GM18867 (cell line): ENCODE measurements at regions not wholly inside any gene's neighbourhood (a gene's known extent, or its start where the extent isn't known, plus 50 kb on each side); places are given as distances from the start of the nearest gene placed in this dataset.

Source experiments
- ATAC-seq: cut with Tn5 transposase; IDR thresholded peaks from one replicate; pipeline ENCODE4 v1.9.1; 2021; ENCODE audit warnings: mild to moderate bottlenecking, moderate library complexity; ENCODE audit not compliant: unreplicated experiment

- ATAC-seq, result no peak
Observed at GRCh38 chr11:80517701-80518100, 1076.9 kb upstream of the TENM4 start.

GRCh38 chr11:80515097-80515496, 1074.3 kb upstream of the TENM4 start:
- ATAC-seq, result peak; percentile 85

GRCh38 chr11:80512491-80512890, 1071.7 kb upstream of the TENM4 start:
- no peak for ATAC-seq

GRCh38 chr11:80505771-80506170, 1064.9 kb upstream of the TENM4 start:
- ATAC-seq, result no peak

- no peak for ATAC-seq
Observed at GRCh38 chr11:80503990-80504389, 1063.2 kb upstream of the TENM4 start.

GRCh38 chr11:80502511-80502910, 1061.7 kb upstream of the TENM4 start:
- ATAC-seq, result no peak

GRCh38 chr11:80495116-80495515, 1054.3 kb upstream of the TENM4 start:
- no peak for ATAC-seq

- ATAC-seq, result no peak
Observed at GRCh38 chr11:80487952-80488351, 1047.1 kb upstream of the TENM4 start.

- no peak for ATAC-seq
Observed at GRCh38 chr11:80486678-80487077, 1045.8 kb upstream of the TENM4 start.

- ATAC-seq, result no peak
Observed at GRCh38 chr11:80477178-80477577, 1036.3 kb upstream of the TENM4 start.

- peak; percentile 92 for ATAC-seq
Observed at GRCh38 chr11:80473562-80473961, 1032.7 kb upstream of the TENM4 start.

- no peak for ATAC-seq
Observed at GRCh38 chr11:80469871-80470270, 1029.0 kb upstream of the TENM4 start.

GRCh38 chr11:80466570-80466969, 1025.7 kb upstream of the TENM4 start:
- peak; percentile 58 for ATAC-seq

GRCh38 chr11:80462211-80462610, 1021.4 kb upstream of the TENM4 start:
- no peak for ATAC-seq

GRCh38 chr11:80458376-80458775, 1017.5 kb upstream of the TENM4 start:
- no peak for ATAC-seq

GRCh38 chr11:80457823-80458222, 1017.0 kb upstream of the TENM4 start:
- no peak for ATAC-seq

- no peak for ATAC-seq
Observed at GRCh38 chr11:80455818-80456217, 1015.0 kb upstream of the TENM4 start.

- ATAC-seq, result peak; percentile 59
Observed at GRCh38 chr11:80451105-80451504, 1010.3 kb upstream of the TENM4 start.

GRCh38 chr11:80448709-80449108, 1007.9 kb upstream of the TENM4 start:
- ATAC-seq, result no peak

GRCh38 chr11:80443177-80443576, 1002.3 kb upstream of the TENM4 start:
- ATAC-seq, result no peak

GRCh38 chr11:80441821-80442220, 1001.0 kb upstream of the TENM4 start:
- ATAC-seq, result no peak

- ATAC-seq, result no peak
Observed at GRCh38 chr11:80440835-80441234, 1000.0 kb upstream of the TENM4 start.

- no peak for ATAC-seq
Observed at GRCh38 chr11:80436547-80436946, 995.7 kb upstream of the TENM4 start.

GRCh38 chr11:80435345-80435744, 994.5 kb upstream of the TENM4 start:
- ATAC-seq, result no peak
